ENCODE measurements at regions not wholly inside any gene's neighbourhood (a gene's known extent, or its start where the extent isn't known, plus 50 kb on each side); places are given as distances from the start of the nearest gene placed in this dataset.
A peak's percentile ranks its signal among the peaks of the same experiment; 100 is the strongest.

DNA sequence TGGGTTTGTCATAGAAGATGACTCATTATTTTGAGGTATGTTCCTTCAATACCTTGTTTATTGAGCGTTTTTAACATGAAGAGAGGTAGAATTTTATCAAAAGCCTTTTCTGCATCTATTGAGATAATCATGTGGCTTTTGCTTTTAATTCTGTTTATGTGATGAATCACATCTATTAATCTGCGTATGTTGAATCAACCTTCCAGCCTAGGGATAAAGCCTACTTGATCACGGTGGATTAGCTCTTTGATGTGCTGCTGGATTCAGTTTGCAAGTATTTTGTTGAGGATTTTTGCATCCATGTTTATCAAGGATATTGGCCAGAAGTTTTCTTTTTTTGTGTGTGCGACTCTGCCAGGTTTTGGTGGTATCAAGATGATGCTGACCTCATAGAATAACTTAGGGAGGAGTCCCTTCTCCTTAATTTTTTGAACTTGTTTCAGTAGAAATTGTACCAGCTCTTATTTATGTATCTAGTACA, 602.6 kb downstream of the SNAPC1 start:
- Histone ChIP-seq H3K27ac (no peak overlapping the region), H3K27me3 (ENCODE audit: insufficient read depth, low read depth, severe bottlenecking) (no peaks in the 10 kb centered on the region), H3K4me3 (ENCODE audit: low read depth, low read length) (no peak overlapping the region), H3K36me3 (no peaks in the 10 kb centered on the region), H3K9me3 (ENCODE audit: severe bottlenecking) (no peaks in the 10 kb centered on the region)
- TF ChIP-seq, protein P1, sequence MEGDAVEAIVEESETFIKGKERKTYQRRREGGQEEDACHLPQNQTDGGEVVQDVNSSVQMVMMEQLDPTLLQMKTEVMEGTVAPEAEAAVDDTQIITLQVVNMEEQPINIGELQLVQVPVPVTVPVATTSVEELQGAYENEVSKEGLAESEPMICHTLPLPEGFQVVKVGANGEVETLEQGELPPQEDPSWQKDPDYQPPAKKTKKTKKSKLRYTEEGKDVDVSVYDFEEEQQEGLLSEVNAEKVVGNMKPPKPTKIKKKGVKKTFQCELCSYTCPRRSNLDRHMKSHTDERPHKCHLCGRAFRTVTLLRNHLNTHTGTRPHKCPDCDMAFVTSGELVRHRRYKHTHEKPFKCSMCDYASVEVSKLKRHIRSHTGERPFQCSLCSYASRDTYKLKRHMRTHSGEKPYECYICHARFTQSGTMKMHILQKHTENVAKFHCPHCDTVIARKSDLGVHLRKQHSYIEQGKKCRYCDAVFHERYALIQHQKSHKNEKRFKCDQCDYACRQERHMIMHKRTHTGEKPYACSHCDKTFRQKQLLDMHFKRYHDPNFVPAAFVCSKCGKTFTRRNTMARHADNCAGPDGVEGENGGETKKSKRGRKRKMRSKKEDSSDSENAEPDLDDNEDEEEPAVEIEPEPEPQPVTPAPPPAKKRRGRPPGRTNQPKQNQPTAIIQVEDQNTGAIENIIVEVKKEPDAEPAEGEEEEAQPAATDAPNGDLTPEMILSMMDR (IDR thresholded peaks at IDR 0.05; ENCODE audit: low read depth, low read length) = no peak
- no peak for DNase-seq

DNA sequence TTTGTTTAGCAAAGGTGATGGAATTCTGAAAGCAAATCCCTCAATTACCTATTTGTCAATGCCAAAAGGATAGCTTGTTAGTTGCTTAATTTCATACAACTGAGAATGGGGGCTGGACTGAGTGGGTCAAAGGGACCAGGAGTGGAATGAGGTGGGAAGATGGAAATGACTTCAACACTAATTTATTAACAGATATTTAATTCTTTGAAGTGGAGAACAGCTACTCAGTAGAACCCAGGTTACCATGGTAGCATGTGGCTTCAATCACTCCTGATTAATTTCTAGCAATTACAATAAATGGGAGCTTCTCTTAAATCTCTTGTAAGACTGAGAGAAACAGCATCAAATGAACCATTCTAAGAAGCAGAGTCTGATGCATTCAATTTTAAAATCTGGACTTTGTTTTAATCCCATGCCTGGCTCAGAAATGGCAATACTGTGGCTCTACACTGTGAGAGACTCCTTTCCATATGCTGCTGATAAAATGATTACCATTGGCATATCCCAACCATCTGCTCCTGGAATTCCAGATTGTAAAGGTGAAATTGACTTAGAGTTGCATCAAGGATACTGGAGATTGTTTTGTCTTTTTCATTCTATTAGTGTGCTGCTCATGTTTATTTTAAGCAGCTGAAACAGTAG, 607.8 kb downstream of the SNAPC1 start:
- Histone ChIP-seq H3K4me3 (ENCODE audit: low read depth, low read length) (no peak overlapping the region), H3K36me3 (no peaks in the 10 kb centered on the region), H3K27ac (peak overlapping the region; percentile 5; the same call in 1 of the 2 replicates), H3K27me3 (ENCODE audit: insufficient read depth, low read depth, severe bottlenecking) (no peaks in the 10 kb centered on the region), H3K9me3 (ENCODE audit: severe bottlenecking) (no peaks in the 10 kb centered on the region)
- peak; percentile 24 for DNase-seq
- TF ChIP-seq, protein P1 (IDR thresholded peaks at IDR 0.05; ENCODE audit: low read depth, low read length) = no peak

DNA sequence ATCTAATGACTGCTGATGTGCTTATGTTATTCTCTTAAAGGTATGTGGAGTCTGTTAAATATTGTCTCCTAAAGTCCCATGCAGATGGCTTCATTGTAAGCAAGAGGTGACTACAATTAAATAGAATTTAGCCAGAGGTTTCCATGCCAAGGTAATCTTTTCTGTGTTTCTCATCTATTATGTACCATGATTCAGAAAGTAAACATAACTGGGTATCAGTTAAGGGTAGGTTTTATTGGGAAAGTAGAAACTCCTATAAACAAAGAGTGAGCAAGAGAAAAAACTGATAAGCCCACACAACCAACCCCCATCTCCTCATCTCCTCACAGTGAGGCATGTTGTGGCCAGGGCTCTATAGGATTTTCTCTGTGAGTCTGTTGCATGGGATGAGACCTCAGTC, 611.7 kb downstream of the SNAPC1 start:
- H3K9me3 ChIP-seq (ENCODE audit: severe bottlenecking) = peaks cover 3% of the 10 kb centered on the region
- DNase-seq = no peak
- no peak overlapping the region for H3K27ac ChIP-seq
- no peaks in the 10 kb centered on the region for H3K27me3 ChIP-seq (ENCODE audit: insufficient read depth, low read depth, severe bottlenecking)
- H3K4me3 ChIP-seq (ENCODE audit: low read depth, low read length) = no peak overlapping the region
- TF ChIP-seq, protein P1 (IDR thresholded peaks at IDR 0.05; ENCODE audit: low read depth, low read length) = no peak
- no peaks in the 10 kb centered on the region for H3K36me3 ChIP-seq

GRCh38 chr14:62378057-62378456, 615.8 kb downstream of the SNAPC1 start:
- Histone ChIP-seq H3K27ac (no peak overlapping the region), H3K36me3 (no peaks in the 10 kb centered on the region)
- TF ChIP-seq, protein P1 (IDR thresholded peaks at IDR 0.05; ENCODE audit: low read depth, low read length) = no peak

DNA sequence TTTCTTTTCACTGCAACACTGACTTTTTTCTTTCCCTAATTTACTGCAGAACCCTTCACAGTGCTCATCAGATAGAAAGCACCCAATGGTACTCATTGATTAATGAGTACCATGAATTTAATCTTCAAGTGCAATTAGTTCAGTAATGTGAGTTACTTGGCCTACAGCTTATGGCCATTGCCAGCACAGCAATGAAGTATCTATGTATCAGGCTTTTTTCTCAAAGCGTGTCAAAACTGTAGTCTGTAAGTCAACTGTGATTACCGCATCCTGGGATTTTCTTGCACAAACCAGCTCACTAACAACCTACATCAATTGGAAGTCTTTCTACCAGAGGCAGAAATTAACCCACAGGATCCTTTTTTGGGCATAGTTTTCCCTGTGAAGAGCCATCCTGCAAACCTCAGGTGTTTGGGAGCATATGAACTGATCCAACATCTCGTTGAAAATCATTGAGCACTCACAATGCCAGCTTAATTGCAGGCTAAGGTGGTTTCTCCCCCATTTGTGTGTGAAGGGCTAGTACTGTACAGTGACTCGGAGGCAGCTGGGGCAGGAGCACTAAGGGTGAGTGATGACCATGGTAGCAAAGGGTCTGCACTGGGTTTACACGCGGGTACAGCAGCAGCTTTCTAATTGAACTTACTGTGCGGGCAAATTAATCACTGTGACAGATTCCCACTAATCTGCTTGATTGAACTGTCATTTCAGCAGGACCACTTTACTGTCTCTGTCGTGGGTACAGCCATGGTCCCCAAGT, 619.3 kb downstream of the SNAPC1 start:
- Histone ChIP-seq H3K9me3 (ENCODE audit: severe bottlenecking) (peaks cover 3% of the 10 kb centered on the region), H3K27ac (peak overlapping the region; percentile 8; the same call in 1 of the 2 replicates), H3K27me3 (ENCODE audit: insufficient read depth, low read depth, severe bottlenecking) (no peaks in the 10 kb centered on the region), H3K36me3 (no peaks in the 10 kb centered on the region), H3K4me3 (ENCODE audit: low read depth, low read length) (no peak overlapping the region)
- TF ChIP-seq, protein P1 (IDR thresholded peaks at IDR 0.05; ENCODE audit: low read depth, low read length) = no peak
- peak; percentile 47 for DNase-seq

More at GRCh38 chr14:62378057-62378456, 615.8 kb downstream of the SNAPC1 start:
- Histone ChIP-seq H3K9me3 (ENCODE audit: severe bottlenecking) (peaks cover 3% of the 10 kb centered on the region), H3K4me3 (ENCODE audit: low read depth, low read length) (no peak overlapping the region), H3K27me3 (ENCODE audit: insufficient read depth, low read depth, severe bottlenecking) (no peaks in the 10 kb centered on the region)
- DNase-seq = no peak
